Activated CD4-positive, alpha-beta T cell treated with anti-CD3 and anti-CD28 coated beads, Interleukin-2, amount 10 ng/mL, durations not matched to agents 7 days and 5 days (primary cell): ENCODE measurements at regions not wholly inside any gene's neighbourhood (a gene's known extent, or its start where the extent isn't known, plus 50 kb on each side); places are given as distances from the start of the nearest gene placed in this dataset.
"Not testable (repeated sequence)": the region's sequence is repeated elsewhere in the genome, so short reads cannot be mapped to it uniquely, and the experiment has no call there.

Experiments
- CTCF ChIA-PET: fragments of 350-600 bp; sonication (Branson Sonifier 250); formaldehyde crosslinking; loops from one replicate; lab custom pipeline; 2021; ENCODE audit warnings: antibody characterized with exemption; lab: Charles Lee
- POLR2A ChIA-PET: fragments of 350-600 bp; sonication (Branson Sonifier 250); formaldehyde crosslinking; loops from one replicate; lab custom pipeline; 2021; ENCODE audit warnings: antibody characterized with exemption; lab: Charles Lee
- DNase-seq: peaks from one replicate; pipeline ENCODE4 v3.0.0-alpha.2; 2020
- H3K27ac Mint-ChIP-seq: one replicate; pipeline ENCODE4 v1.8.0; 2021; ENCODE audit warnings: mild to moderate bottlenecking, moderate library complexity, mixed read lengths
- H3K27me3 Mint-ChIP-seq: one replicate; pipeline ENCODE4 v1.8.0; 2021; ENCODE audit warnings: mixed read lengths
- H3K36me3 Mint-ChIP-seq: one replicate; pipeline ENCODE4 v1.8.0; 2021; ENCODE audit warnings: low read depth, mixed read lengths
- H3K4me1 Mint-ChIP-seq: one replicate; pipeline ENCODE4 v1.8.0; 2021; ENCODE audit warnings: mixed read lengths
- H3K4me3 Mint-ChIP-seq: one replicate; pipeline ENCODE4 v1.8.0; 2021; ENCODE audit warnings: mild to moderate bottlenecking, moderate library complexity, mixed read lengths
- H3K9me3 Mint-ChIP-seq: one replicate; pipeline ENCODE4 v1.8.0; 2021; ENCODE audit warnings: mixed read lengths

DNA sequence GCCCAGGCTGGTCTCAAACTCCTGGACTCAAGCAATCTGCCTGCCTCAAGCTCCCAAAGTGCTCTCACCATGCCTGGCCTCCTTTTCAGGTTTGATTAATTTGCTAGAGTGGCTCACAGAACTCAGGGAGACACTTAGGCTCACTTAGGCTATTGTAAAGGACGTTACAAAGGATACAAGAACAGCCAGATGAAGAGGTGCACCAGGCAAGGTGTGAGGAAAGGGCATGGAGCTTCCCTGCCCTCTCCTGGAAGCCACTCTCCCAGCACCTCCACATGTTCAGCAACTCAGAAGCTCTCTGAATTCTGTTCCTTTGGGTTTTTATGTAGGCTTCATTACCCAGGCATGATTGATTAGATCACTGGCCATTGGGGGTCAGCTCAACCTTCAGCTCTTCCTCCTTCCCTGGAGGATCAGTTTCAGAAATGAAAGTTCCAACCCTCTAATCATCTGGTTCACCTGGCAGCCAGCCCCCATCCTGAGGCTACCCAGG, 78.7 kb upstream of the RGPD5 start:
- Mint-ChIP-seq H3K27me3 (no peaks in the 10 kb centered on the region), H3K36me3 (no peaks in the 10 kb centered on the region), H3K4me3 (no peak overlapping the region), H3K27ac (no peak overlapping the region), H3K9me3 (no peaks in the 10 kb centered on the region), H3K4me1 (no peaks in the 10 kb centered on the region)
- ChIA-PET CTCF (no interaction called here), POLR2A (no interaction called here)
- DNase-seq, result no peak

DNA sequence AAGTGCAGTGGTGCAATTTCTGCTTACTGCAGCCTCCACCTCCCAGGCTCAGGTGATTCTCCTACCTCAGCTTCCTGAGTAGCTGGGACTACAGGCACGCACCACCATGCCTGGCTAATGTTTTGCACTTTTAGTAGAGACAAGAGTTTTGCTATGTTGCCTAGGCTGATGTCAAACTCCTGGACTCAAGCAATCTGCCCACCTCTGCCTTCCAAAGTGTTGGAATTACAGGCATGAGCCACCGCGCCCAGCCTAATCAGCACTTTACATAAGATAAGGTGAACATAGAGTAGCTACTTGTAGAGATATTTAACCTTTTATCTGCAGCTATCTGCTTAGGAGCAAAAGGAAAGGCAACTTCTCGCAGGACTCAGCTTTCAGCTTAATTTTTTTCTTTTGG, 77.5 kb upstream of the RGPD5 start:
- H3K36me3 Mint-ChIP-seq, CTCF ChIA-PET, H3K4me1 Mint-ChIP-seq, H3K27me3 Mint-ChIP-seq, H3K4me3 Mint-ChIP-seq, POLR2A ChIA-PET, H3K9me3 Mint-ChIP-seq, H3K27ac Mint-ChIP-seq, DNase-seq: not testable (repeated sequence)

DNA sequence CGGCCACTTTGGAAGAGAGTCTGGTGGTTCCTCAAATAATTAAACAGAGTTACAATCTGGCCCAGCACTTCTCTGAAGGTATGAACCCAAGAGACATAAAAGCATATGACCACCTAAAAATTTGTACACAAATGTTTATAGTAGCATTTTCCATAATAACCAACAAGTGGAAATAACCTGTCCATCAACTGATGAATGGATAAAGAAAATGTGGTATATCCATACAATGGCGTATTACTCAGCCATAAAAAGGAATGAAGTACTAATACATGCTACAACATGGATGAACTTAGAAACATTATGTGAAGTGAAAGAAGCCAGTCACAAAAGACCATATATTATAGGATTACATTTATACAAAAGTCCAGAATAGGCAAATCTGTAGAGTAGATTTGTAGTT, 76.0 kb upstream of the RGPD5 start:
- H3K27ac Mint-ChIP-seq, result no peak overlapping the region
- H3K4me1 Mint-ChIP-seq, result no peaks in the 10 kb centered on the region
- ChIA-PET CTCF (no interaction called here), POLR2A (no interaction called here)
- no peaks in the 10 kb centered on the region for H3K27me3 Mint-ChIP-seq
- H3K36me3 Mint-ChIP-seq, result no peaks in the 10 kb centered on the region
- no peak overlapping the region for H3K4me3 Mint-ChIP-seq
- H3K9me3 Mint-ChIP-seq, result no peaks in the 10 kb centered on the region
- no peak for DNase-seq

DNA sequence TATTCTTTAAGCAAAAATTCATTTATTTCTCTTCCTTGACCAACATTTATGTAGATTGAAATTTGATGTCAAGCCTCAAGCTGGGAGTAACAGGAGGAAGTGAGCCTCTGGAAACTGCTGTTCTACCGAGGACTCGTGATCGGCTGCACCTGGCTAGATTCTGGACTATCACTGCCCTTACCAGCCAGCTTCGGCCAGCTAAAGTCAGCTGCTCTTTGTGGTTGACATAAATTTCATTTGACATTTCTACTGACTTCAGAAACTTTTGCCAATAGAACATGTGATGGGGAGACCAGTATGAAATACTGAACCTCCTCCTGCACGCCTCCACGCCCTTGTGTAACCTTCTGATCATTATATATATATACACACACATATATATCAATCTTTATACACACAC, 74.2 kb upstream of the RGPD5 start:
- ChIA-PET CTCF (no interaction called here), POLR2A (no interaction called here)
- DNase-seq, result no peak
- Mint-ChIP-seq H3K36me3 (no peaks in the 10 kb centered on the region), H3K4me3 (no peak overlapping the region), H3K9me3 (no peaks in the 10 kb centered on the region), H3K4me1 (no peaks in the 10 kb centered on the region), H3K27ac (no peak overlapping the region), H3K27me3 (no peaks in the 10 kb centered on the region)

DNA sequence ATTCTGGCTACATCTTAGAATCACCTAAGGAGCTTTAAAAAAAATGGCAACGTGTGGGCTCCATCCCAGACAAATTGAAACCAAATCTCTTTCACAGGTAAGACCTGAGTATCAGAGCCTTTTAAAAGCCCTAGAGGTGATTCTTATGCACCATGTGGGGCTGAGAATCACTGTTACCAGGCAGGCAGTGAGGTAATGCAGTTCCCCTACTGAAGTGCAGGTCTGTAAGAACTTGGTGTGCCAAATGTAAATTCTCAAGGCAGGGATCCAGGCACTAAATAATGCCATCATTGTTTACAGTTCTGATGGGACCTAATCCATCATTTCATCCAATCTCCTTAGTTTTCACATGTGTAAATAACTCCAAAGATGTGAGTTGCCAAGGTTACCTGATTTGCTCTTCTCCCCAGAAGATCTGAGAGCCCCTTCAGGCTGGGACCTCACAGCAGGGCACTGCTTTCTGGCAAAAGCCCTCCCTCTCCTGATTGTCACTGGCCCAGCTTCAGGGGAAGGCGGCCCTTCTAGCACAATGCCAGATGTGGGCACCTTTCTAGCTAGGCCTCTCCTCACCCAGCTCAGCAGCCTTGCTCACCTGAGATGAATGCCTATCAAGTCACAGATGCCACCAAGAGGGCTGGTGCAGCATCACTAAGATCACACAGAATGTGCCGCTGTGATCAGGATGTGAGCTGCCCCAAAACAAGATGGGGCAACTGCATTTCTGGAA, 73.6 kb upstream of the RGPD5 start:
- H3K9me3 Mint-ChIP-seq, result no peaks in the 10 kb centered on the region
- DNase-seq, result no peak
- H3K4me1 Mint-ChIP-seq, result no peaks in the 10 kb centered on the region
- H3K27me3 Mint-ChIP-seq, result no peaks in the 10 kb centered on the region
- no peaks in the 10 kb centered on the region for H3K36me3 Mint-ChIP-seq
- CTCF ChIA-PET, result no interaction called here
- H3K27ac Mint-ChIP-seq, result no peak overlapping the region
- POLR2A ChIA-PET, result no interaction called here
- no peak overlapping the region for H3K4me3 Mint-ChIP-seq

GRCh38 chr2:109721135-109721534, 73.0 kb upstream of the RGPD5 start:
- H3K27ac Mint-ChIP-seq, result no peak overlapping the region
- H3K36me3 Mint-ChIP-seq, result no peaks in the 10 kb centered on the region
- no peak overlapping the region for H3K4me3 Mint-ChIP-seq
- H3K27me3 Mint-ChIP-seq, result no peaks in the 10 kb centered on the region
- no peaks in the 10 kb centered on the region for H3K9me3 Mint-ChIP-seq
- ChIA-PET POLR2A (no interaction called here), CTCF (no interaction called here)
- H3K4me1 Mint-ChIP-seq, result no peaks in the 10 kb centered on the region
- no peak for DNase-seq

DNA sequence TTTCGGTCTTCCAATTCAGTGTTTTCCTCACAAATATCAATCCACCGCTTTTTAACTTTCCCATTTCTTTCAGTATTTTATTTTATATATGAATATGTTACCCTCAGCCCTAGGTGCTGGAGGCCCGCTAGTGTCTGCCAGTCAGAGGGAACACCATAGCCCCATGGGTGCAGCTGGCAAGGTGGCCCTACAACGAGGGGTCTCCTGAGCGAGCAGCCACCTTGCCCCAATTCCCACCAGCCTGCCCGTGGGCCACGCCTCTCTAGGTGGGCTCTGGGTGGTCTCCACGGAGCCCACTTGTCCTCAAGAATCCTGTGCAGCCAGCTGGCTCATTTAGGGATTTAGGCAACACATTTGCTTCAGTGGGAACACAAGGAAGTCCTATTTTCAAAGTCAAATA, 72.5 kb upstream of the RGPD5 start:
- H3K9me3 Mint-ChIP-seq, result no peaks in the 10 kb centered on the region
- no peak overlapping the region for H3K4me3 Mint-ChIP-seq
- no peak for DNase-seq
- ChIA-PET POLR2A (no interaction called here), CTCF (no interaction called here)
- H3K27me3 Mint-ChIP-seq, result no peaks in the 10 kb centered on the region
- H3K27ac Mint-ChIP-seq, result no peak overlapping the region
- no peaks in the 10 kb centered on the region for H3K36me3 Mint-ChIP-seq
- H3K4me1 Mint-ChIP-seq, result no peaks in the 10 kb centered on the region

DNA sequence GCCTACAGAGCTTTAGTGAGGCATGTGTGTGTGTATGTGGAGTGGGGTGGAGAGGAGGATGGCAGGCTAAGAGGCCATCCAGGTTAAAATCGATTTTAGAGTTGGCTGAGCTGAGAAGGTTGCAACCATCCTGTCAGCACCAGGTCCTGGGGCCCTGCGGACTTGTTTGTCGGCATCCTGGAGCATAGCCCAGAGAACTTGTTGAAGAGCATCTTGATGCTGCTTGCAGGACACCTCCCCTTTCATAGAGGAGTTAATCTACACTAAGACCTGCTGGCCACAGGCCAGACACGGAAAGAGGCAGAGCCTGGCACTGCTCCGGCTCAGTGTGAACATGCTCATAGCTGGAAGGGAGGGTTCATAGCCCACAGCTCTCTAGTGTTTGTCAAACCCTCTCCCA, 72.1 kb upstream of the RGPD5 start:
- Mint-ChIP-seq H3K27me3 (no peaks in the 10 kb centered on the region), H3K4me3 (no peak overlapping the region), H3K27ac (no peak overlapping the region), H3K9me3 (no peaks in the 10 kb centered on the region), H3K4me1 (no peaks in the 10 kb centered on the region), H3K36me3 (no peaks in the 10 kb centered on the region)
- POLR2A ChIA-PET, result no interaction called here
- DNase-seq, result no peak
- CTCF ChIA-PET, result interaction anchor here (1.7 kb wide), 1 partner anchor 8 kb away, joined by 5 read pairs; no protein-coding TSS in a partner anchor

DNA sequence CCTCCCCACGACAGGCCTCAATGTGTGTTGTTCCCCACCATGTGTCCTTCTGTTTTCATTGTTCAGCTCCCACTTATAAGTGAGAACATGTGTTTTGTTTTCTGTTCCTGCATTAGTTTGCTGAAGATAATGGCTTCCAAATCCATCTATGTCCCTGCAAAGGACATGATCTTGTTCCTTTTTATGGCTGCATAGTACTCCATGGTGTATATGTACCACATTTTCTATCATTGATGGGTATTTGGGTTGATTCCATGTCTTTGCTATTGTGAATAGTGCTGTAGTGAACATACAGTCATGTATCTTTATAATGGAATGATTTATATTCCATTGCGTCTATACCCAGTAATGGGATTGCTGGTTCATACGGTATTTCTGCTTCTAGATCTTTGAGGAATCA, 71.5 kb upstream of the RGPD5 start:
- H3K27me3 Mint-ChIP-seq, H3K36me3 Mint-ChIP-seq, H3K9me3 Mint-ChIP-seq, H3K4me3 Mint-ChIP-seq, DNase-seq, H3K27ac Mint-ChIP-seq, POLR2A ChIA-PET, H3K4me1 Mint-ChIP-seq: not testable (repeated sequence)
- CTCF ChIA-PET, result interaction anchor here (1.7 kb wide), 1 partner anchor 9 kb away, joined by 5 read pairs; no protein-coding TSS in a partner anchor

- CTCF ChIA-PET, result interaction anchor here (1.7 kb wide), 1 partner anchor 9 kb away, joined by 5 read pairs; no protein-coding TSS in a partner anchor
- H3K4me3 Mint-ChIP-seq, H3K27me3 Mint-ChIP-seq, H3K27ac Mint-ChIP-seq, H3K36me3 Mint-ChIP-seq, H3K4me1 Mint-ChIP-seq, DNase-seq, H3K9me3 Mint-ChIP-seq, POLR2A ChIA-PET: not testable (repeated sequence)
These were observed 71.0 kb upstream of the RGPD5 start for GRCh38 chr2:109723153-109723552.

- Mint-ChIP-seq H3K27ac (no peak overlapping the region), H3K27me3 (peaks cover 3% of the 10 kb centered on the region), H3K4me3 (no peak overlapping the region), H3K9me3 (no peaks in the 10 kb centered on the region), H3K4me1 (no peaks in the 10 kb centered on the region), H3K36me3 (no peaks in the 10 kb centered on the region)
- ChIA-PET CTCF (no interaction called here), POLR2A (no interaction called here)
- no peak for DNase-seq
These were observed 69.3 kb upstream of the RGPD5 start for GRCh38 chr2:109724533-109725460.

DNA sequence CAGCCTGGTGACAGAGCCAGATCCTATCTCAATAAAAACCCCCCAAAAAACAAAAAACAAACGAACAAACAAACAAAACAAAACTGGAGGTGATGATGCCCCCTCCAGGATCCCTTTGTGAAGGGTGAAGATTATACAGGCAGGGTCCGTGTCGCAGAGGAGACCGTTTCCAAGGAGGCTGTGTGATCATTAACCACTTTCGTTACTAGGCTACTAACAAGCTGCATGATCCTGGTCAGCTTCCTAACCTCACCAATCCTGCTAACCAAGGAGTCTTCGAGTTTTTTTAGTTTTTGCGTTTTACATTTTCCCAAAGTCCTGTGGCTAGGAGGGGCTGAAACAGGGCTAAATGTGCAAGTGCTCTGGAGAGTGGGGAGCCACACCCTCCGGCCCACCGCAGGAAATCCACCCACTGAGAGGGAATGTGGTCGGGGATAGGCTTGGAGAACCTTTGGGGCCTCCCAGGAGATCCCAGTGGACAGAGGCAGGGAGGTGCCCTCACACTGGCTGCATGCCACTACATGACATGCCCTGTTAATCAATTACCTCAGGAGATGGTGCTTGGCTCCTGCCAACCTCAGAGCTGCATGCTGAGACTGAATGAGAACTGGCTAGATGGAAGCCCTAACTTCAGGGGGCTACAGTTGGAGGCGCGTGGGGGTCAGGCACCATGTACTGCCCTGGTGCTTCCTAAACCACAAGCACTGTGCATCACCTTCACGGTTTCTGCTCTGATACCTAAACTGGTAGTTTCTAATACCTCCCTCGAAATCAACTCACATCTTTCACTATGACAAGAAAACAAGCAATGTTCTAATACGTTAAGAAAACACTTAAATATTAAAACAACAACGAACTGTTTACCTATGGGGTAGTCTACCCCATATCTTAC, 67.5 kb upstream of the RGPD5 start:
- Mint-ChIP-seq H3K4me3 (no peak overlapping the region), H3K36me3 (no peaks in the 10 kb centered on the region), H3K4me1 (no peaks in the 10 kb centered on the region), H3K27me3 (peaks cover 5% of the 10 kb centered on the region), H3K27ac (no peak overlapping the region), H3K9me3 (no peaks in the 10 kb centered on the region)
- ChIA-PET CTCF (no interaction called here), POLR2A (no interaction called here)
- DNase-seq, result no peak
